Anterior cingulate cortex (tissue), 58 donors: ENCODE measurements at regions not wholly inside any gene's neighbourhood (a gene's known extent, or its start where the extent isn't known, plus 50 kb on each side); places are given as distances from the start of the nearest gene placed in this dataset.

Experiments
- DNase-seq, 58 donors: peaks; one replicate each; lab custom pipeline; 2025; lab: John Stamatoyannopoulos, UW

DNA sequence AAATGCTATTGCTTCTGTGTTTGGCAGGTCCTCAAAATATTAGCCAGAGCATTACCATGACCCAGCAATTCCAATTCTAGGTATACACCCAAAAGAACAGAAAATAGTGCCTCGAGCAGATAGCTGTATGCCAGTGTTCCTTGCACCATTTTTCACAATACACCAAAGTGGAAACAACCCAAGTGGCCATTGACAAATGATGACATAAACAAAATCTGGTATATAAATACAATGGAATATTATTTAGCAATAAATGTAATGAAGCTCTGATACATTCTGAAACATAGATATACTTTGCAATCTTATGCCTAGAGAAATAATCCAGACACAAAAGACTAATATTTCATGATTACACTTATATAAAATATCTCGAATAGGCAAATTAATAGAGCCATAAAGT lies 451.8 kb upstream of the PCDH7 start:
- no peak for DNase-seq

DNA sequence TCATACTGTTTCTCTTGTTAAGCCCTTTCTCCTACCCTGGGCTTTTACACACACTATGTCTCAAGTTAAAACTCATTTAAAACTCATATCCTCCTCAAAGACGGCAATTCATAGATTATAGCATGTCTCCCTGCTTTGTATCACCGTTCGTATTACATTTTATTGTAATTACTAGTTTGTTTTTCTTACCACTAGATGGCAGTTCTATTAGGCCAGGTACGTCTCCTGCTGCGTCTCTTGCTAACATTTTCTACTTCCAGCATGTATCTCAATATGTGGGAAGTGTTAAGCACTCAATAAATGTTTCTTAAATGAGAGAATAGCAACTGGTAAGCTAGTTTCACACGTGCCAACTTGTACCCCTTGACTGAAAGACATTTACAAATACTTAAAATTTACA lies 450.3 kb upstream of the PCDH7 start:
- no peak for DNase-seq

DNA sequence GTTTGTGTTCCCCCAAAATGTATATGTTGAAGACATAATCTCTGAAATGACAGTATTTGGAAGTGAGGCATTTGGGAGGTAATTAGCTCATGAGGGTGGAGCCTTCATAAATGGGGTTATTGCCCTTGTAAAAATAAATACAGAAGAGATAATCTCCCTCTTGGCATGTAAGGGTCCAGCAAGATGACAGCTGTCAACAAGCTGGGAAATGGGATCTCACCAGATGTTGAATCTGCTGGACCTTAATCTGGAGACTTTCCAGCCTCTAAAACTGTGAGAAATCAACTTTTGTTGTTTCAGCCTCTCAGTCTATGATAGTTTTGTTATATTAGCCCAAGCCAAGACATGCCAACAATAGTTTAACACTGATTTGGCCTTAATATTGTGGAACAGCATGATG lies 438.2 kb upstream of the PCDH7 start:
- DNase-seq = no peak

DNA sequence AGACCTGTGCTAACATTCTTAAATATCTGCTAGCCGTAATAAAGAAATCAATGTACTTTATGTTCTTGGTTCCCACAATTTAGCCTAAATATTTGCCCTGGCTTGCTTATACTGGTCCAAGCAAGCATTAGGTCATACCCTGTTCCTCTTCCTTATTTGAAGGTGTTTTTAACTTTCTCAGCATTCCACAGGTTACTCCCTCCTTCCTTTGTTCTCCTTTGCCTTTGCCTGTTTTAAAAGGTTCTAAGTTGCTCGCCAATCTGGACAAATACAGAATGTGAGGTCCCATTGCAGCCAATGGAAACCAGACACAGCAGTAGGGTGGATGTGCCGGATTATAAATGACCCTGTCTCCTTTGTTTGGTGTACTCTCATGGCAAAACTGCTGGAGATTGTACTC lies 436.8 kb upstream of the PCDH7 start:
- no peak for DNase-seq

DNA sequence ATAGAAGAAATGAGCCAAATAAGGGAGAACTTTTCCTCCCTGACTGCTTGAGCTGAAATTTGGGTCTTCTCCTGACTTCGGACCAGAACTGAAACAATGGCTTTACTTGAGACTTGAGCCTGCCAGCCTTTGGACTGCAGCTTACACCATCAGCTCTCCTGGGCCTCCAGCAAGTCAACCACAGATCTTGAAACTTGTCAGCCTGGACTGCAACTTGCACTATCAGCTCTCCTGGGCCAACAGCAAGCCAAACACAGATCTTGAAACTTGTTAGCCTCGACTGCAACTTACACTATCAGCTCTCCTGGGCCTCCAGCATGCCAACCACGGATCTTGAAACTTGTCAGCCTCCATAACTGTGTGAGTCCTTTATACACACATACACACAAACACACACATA lies 425.9 kb upstream of the PCDH7 start:
- no peak for DNase-seq

DNA sequence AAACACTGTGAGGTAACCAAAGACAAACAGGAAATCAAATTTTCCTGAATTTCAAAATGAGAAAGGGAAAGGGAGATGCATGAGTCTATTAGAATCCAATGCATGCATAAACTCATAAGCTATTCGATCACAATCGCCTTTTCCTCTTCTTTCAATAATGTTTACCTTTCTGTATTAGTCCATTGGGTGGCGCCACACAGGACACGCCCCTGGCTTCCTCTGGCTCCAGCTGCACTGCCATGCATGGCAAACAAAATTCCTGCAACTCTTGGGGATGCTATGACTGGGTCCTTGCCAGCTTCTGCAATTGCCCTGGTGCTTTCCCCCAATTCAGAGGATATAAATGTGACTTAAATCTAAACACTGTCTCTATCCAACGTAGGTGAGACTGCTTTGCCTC lies 424.5 kb upstream of the PCDH7 start:
- no peak for DNase-seq

DNA sequence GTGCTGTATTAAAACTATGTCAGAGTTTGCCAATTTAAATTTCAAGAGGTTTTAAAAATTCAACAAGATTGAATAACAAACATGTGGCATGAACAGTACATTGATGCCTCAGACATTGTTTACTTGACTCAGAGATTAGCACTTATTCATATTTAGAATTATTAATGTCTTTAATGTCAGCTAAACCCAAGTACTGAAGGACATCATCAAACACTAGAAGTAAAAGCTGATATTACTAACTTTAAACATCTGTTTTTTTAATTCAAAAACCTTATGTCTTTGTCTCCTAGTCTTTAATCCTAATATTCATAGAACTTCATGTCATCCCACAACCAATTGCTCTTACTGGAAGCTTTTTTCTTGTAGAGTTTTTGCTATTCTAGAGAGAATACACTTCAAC lies 406.2 kb upstream of the PCDH7 start:
- no peak for DNase-seq

DNA sequence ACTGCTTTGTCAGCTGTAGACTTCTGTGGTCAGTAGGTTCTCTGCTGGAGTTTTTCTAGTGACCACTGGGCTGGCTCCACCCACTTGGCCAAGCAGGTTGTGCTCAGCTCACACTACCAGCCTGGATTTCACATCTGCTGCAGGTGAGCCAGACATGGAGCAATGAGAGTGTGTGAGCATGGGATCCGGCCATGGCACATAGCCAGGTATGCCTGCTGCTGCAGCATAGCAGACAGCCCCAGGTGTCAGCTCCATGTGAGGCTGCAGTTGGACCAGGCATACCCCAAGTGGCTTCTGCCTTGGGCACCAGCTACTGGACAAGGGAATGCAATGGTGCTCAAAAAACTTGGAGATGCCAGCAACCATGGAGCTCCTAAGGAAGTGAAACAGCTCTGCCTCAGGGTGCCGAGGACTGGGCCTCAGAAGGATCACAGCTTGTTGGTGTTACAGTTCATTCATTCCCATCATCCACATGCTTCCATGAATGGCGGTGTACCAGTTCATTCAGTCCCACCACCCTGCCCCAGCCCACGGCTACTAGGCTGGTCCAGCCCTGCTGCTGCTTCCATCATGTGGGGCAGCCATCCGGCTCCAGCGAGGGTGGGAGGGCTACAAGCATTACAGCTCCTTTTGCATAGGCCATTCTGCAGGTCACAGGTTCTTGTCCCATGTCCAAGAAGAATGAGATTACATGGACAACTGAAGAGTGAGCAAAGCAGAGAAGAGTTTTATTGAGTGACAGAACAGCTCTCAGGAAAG lies 389.1 kb upstream of the PCDH7 start:
- DNase-seq = no peak

DNA sequence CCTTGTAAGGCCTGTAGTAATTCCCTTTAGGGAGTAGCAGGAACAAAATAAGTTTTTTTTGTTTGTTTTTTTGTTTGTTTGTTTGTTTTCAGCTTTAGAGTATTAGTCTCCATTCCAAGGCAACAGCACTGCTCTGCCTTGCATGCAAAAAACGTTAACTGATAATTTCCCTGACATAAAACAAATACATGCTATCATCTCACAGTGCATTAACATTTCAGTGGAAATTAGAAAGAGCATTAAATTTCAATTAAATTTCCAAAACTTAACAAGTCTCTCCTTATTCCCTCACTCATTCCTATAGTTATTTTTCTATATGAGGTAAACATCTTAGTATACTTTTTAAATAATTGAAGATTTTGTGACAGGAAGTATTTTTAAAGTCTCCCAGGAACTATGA lies 378.4 kb upstream of the PCDH7 start:
- DNase-seq = no peak

DNA sequence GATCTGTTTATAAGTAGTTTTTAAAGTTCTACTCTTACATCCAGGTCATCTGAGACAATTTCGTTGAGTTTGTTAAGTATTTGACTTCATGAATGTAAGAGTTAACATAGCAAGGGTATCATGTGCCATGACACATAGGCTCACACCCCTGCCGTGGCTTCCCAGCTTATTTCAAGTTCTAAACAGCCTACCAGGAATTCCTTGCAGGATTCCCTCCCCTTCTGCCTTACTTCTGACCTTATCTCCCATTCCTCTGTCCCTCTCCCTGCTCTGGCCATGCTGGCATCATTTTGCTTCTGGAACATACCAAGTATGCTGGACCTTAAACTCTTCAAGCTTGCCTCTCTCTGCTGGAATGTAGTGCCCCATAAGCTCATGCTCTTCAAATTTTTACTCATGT lies 369.9 kb upstream of the PCDH7 start:
- DNase-seq = no peak

DNA sequence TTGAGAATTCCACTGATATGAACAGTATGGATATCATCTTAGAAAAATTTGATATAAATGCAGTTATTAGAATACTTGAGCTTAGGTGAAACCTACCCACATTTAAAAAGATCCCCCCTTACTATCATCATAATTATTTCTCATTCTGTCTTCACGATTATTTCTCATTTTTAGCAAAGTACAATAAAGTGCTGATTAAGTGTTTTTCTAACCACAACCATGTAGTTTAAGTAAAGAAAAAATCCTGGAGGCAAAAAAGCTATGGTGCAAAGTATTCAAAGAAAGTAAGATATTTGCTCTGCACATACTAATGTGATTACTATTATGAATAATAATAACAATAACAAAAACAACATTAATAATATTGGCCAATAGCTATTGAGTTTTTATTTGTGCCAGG lies 365.6 kb upstream of the PCDH7 start:
- no peak for DNase-seq

DNA sequence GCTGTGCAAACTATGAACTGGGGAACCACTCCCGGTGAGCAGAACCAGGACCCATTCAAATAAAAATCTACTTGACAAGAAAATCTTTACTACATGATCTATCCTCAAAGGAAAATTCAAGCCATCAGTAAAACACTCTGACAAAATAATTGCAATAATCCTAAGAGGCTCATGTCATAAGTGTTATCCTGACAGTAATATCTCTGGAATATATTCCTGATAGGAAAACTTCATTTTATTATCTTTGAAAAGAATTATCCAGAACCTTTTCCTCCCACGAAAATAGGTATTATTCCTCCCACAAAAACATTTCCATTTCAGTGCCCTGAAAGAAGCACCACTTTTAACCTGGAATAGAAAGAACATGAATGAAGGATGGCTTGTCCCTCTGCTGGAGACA lies 357.7 kb upstream of the PCDH7 start:
- DNase-seq = no peak

DNA sequence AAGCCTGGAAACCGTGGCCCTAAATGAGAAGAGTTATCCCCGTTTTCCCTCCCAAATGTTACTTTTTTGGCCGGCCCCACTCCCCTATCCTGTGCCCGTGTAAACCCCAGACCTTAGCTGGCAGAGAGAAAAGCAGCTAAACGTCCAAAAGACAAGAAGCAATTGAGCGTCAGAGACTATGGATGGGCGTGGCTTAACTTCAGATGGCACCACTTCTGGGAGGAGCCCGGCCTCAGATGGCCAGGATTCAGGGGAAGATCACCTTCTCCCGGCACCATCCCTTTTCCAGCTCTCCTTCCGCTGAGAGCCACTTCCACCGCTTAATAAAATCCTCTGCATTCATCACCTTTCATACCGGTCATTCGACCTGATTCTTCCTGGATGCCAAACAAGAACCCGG lies 350.1 kb upstream of the PCDH7 start:
- no peak for DNase-seq

DNA sequence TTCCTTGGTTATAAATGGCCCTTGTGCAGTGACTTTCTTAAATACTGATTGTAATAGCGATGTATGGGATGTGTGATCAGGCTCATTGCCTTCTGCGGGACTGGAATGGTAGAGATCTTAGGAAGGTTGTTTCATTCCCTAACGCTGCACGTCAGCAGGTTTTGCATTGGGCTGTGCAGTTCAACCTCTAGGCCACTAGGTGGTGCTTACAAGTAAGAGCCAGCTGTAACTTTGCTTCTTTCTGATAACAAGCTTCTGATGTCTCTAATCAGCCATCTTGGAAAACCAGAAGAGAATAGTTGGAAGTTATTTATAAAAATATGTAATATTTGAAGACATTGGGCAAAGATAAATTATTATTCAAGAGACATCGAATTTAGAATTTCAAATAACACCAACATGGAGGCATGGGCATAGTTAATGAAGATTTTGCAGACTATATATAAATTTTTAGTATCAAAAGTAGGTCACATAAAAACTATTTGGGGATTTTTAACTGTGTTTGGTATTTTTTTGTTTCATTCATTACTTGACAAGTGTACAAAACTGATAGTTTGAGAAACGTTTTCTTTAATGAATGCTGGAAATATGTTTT lies 339.7 kb upstream of the PCDH7 start:
- DNase-seq = peak in 1 of 58 donors; percentile 0

DNA sequence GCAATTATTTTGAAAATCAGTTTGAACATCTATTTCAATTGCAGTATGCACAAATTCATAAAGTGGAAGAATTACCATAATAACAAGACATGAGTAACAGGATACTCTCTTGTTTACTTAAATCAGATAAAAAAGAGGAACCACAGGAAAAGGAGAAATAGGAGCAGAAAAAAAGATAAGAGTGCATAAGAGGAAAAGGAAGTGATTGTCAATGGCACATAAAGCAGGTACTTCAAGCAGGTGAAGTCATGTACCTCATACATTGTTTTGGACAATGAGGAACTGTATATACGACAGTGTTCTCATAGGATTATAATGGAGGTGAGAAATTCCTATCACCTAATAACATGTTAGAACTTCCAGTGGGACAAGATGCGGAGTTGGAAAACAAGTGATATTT lies 334.5 kb upstream of the PCDH7 start:
- no peak for DNase-seq

DNA sequence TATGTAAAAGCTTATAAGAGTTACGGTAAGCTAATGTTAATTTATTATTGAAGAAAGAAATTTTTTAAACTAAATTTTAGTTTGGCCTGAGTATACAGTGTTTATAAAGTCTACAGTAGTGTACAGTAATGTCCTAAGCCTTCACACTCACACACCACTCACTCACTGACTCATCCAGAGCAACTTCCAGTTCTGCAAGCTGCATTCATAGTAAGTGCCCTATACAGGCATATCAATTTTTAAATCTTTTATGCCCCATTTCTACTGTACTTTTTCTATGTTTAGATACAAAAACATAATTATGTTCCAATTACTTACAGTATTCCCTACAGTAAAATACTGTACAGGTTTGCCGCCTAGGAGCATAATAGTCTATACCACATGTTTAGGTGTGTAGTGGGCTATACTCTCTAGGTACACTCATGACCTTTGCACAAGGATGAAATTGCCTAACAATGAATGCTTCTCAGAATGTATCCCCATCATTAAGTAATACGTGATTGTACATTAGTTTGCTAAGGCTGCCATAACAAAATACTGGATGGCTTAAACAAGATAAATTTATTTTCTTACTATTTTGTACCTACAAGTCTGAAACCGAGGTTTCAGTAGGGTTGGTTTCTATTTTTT lies 333.8 kb upstream of the PCDH7 start:
- no peak for DNase-seq

DNA sequence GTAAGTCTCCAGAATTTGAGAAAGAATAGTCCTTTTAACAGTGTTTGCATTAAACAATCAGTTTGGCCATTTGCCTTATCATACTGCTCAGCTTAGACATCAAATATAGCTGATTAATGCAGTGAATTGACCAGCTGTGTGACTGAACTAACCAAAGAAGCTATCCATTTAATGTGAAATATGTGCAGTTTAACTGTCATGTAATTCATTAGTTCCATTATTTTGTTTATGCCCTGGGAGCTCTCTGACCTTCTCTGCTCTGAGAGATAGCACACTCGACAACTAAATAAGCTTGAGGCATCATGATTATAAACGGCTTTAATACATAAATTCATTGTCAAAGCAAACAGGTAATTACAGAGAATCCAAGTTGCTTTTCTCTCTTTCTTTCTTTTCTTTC lies 324.3 kb upstream of the PCDH7 start:
- DNase-seq = no peak

DNA sequence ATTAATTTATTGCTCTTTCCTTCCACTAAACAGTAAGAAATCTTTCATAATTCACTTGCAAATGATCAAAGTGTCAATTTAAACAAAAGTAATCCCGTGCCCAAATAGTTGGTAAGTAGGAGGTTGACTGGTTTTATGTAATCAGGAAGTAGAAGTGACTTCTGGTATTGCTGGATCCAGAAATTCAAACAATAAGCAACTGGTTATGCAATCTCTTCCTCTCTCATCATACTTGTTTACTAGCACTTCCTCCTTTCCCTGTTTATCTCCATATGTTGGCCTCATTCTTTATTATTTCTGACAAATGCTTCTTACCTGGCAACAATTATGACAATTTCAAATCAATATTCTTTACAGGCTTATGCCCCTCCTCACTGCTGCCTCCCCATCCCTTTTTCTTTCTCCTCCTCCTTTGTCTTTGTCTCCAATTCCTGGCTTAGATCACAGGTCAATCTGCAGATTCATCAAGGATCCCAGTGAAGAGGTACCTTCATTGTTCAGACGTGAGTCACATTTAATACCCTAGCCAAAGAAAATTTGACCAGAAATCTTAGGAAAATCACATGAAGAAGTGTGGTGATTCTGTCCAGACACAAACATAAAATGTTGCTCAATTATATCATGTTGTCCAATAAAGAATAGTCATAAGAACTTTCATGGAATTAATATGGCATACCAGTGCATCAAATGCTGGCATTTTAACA lies 323.2 kb upstream of the PCDH7 start:
- no peak for DNase-seq

DNA sequence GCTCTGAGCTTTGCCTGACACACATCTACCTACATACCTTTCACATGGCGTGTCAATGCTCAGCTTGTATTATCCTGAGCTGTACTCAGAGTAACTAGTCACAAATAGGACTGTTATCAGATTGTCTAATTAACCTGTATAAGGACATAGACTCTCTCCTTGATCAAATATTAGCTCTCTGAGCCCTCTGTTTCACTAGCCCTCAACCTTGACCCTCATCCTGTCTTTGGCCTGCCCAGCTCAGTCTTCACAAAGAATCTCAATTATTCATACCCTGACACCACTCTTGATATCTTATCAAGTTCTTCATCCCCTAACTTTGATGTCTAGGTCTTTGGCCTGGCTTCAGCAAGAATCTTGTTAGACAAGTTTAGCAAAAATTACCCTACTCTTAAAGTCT lies 320.7 kb upstream of the PCDH7 start:
- DNase-seq = no peak

DNA sequence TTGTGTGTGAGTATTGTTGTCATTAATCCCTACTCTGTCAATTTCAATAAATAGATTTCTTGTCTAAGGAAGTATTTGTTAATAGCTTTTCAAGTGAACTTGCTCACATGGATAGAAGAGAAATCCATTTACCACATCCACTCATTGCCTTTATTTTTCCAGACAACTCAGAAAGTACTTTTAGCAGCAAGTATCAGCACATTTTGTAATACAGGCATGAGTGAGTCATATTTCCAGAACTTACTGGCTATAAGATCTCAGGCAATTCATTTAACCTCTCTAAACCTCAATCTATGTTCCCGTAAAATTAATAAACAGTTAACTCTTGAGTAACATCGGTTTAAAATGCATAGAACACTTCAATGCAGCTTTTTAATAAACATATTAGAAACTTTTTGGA lies 317.9 kb upstream of the PCDH7 start:
- DNase-seq = no peak

DNA sequence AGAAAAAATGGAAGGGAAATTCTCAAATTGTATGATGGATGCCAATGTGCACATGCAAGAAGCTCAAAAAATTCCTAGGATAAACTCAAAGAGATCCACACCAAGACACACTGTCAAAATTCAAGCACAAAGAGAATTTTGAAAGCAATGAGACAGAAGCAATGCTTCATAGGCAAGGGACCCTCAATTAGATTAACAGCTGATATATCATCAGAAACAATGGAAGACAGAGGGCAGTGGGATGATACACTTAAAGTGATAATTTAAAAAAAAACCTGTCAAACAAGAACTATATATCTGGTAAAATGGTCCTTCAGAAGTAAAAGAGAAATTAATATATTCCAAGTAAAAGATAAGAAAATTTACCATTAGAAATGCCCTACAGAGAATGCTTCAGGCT lies 306.3 kb upstream of the PCDH7 start:
- DNase-seq = no peak

DNA sequence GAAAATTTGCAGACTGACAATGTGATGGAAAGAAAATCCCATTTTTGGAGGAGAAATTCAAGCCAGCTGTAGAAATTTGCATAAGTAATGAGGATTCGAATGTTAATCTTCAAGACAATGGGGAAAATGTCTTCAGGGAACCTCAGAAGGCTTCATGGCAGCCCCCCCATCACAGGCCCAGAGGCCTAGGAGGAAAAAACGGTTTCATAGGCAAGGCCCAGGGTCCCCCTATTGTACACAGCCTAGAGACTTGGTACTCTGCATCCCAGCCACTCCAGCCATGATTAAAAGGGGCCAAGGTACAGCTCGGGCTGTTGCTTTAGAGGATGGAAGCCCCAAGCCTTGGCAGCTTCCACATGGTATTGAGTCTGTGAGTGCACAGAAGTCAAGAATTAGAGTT lies 303.6 kb upstream of the PCDH7 start:
- no peak for DNase-seq
